Stimulated activated CD8-positive, alpha-beta memory T cell treated with anti-CD3 and anti-CD28 coated beads, Interleukin-15, amount 100 ng/mL, for 48 hours (primary cell): ENCODE measurements at regions not wholly inside any gene's neighbourhood (a gene's known extent, or its start where the extent isn't known, plus 50 kb on each side); places are given as distances from the start of the nearest gene placed in this dataset.

Experiments
- DNase-seq, 2 donors: peaks; one replicate each; pipeline ENCODE4 v3.0.0-alpha.2; 2020; ENCODE audit warnings: low read depth in 2 of 2

- no peak for DNase-seq
Observed at GRCh38 chr5:34504967-34505366, 151.2 kb upstream of the RAI14 start.

GRCh38 chr5:34505731-34506130 lies 150.4 kb upstream of the RAI14 start:
- no peak for DNase-seq

DNA sequence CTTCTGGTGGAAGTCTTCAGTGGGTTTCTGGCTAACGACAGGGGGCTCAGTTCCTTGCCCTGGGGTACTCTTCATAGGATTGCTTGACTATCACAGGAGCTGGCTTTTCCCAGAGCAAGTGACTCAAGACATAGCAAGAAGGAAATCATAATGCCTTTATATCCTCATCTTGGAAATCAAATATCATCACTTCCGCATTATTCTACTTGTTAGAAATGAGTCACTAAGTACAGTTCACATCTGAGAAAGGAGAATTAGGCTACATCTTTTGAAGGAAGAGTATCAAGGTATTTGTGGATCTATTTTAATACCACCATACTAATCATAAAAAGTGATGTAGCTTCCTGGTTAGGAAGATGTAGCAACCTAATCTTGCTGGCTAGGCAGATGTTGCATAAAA lies 148.2 kb upstream of the RAI14 start:
- no peak for DNase-seq

DNA sequence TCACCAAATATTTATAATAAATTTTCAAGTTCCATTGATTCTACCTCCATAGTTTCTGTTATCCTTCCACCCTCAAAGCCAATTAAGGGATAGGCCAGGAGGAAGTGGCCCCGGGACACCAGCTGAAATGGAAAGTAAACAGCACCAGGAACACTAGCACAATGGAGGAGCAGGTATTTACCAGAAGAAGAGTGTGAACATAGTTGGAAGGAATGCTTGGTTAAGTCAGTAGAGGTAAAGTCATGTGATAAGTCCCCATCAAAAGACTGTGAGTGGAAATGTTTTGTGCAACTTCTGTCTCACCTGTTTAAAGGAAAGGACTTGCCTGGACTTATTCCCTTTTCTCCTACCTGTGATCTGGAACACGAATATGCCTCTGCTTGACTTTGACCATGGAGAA lies 146.7 kb upstream of the RAI14 start:
- DNase-seq, result no peak

DNA sequence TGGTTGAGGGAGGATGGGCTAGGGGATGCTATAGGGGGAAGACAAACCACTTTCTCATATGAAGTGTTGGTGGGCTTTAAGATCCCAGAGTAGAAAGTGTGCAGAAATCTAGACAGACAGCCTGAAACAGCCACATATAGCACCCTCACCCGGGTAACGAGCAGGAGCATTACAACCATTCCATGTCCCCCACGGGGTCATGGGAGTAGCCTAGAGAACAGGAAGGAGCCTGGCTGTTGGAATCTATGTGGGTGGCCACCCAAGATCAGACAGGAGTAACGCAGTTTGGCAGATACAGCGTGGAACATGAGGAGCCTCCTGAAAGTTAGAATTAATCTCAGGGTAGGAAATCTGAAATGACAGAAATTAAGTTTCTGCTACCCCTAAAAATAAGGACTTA lies 146.1 kb upstream of the RAI14 start:
- no peak for DNase-seq

DNA sequence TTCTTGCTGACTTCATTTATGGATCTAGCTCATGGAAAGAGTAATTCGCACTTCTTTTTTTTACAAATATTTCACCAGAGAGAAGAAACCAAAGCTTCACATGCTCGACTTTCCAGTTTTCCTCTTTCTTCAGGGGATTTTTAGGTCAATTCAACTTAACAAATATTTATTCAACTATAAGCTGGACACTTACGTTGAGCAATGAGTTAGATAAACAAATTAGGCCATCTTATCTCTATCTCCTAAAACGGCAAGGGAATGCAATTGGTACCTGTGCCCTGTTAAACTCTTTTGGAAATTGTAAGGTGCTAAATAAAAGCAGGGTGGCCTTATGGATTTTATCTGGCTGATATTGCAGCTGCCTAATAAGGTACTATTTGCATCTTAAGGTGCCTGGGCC lies 145.1 kb upstream of the RAI14 start:
- no peak for DNase-seq

DNA sequence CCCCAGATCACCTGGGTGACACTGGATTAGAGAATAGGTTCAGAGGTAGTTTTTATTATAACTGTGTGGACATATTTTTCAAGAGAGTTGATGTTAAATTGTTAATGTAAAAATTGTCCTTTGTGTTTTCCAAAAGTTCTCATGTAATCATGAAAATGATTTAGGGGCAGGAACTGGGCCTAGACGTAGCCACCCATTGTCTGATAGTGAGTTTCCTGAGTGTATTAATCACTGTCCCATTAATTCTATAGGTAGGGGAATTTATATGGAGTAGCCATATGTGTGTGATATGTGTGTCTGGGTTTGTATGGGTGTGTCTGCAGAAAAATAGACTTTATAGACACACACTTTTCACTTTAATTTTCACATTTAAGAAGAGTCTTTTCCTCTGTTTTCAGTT lies 144.6 kb upstream of the RAI14 start:
- no peak for DNase-seq

DNA sequence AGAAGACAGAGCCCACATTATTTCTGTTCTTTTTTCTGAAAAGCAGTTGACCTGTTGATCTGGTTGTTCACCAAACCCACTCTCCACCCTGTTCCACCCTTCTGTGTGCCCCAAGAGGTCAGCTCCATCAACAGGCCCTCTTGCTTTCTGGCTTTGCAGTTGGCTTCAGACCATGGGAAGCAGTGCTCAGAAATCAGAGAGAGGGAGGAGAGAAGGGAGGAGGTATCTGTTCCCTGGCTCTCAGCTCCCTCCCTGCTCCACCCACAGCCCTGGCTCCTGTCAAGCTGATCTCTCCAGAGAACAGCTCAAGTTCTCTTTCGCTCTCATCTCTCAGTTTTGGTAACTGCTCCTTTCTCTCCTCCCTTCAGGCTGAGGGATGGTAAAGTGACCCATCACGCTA lies 144.2 kb upstream of the RAI14 start:
- DNase-seq, result no peak

DNA sequence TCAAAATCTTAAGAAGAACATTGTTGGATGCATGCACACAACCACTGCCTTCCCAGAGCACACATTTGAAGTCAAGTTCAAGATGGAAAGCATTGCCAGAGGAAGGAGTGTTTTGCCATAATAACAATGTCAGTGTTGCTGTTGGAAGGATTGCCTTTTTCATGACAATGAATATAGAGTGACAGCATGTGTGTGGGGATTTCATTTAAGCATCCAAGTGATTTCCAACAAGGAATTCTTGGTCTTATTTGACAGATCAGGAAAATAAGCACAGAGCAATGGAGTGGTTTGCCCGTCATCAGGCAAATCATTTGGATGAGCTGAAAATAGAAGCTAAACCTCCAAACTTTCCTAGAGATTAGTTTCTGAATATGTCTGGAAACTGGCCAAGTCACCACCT lies 140.0 kb upstream of the RAI14 start:
- DNase-seq, result no peak

DNA sequence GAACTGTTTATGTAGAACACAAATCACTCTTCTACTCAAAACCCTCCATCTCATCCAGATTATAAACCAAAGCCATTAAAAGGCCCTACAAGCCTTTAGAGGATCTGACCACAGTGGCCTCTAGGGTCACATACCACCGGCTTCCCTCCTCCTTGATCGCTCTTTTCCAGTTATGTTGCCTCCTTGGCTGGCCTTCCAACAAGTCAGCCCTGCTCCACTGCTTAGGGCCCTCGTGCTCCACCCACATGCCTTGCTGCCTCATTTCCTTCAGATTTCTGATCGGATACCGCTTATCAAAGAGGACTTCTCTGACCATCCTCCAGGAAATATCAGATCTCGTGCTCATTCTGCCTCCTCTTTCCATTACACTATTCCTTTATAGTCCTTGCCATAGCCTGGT lies 139.4 kb upstream of the RAI14 start:
- no peak for DNase-seq

DNA sequence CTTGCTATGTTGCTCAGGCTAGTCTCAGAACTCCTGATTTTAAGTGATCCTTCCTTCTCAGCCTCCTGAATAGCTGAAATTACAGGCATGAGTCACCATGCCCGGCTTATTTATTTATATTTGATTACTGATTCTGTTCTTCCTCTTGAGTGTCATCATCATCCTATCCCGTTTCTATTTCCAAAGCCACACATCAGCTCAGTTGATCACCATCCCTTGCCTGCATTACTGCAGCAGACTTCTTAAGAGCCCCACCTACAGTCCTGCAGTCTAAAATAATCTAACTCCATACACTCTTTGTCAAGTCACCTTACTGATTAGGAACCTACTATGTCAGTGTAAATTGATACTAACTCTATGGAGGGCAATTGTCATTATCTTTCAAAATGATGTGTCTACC lies 138.9 kb upstream of the RAI14 start:
- no peak for DNase-seq

DNA sequence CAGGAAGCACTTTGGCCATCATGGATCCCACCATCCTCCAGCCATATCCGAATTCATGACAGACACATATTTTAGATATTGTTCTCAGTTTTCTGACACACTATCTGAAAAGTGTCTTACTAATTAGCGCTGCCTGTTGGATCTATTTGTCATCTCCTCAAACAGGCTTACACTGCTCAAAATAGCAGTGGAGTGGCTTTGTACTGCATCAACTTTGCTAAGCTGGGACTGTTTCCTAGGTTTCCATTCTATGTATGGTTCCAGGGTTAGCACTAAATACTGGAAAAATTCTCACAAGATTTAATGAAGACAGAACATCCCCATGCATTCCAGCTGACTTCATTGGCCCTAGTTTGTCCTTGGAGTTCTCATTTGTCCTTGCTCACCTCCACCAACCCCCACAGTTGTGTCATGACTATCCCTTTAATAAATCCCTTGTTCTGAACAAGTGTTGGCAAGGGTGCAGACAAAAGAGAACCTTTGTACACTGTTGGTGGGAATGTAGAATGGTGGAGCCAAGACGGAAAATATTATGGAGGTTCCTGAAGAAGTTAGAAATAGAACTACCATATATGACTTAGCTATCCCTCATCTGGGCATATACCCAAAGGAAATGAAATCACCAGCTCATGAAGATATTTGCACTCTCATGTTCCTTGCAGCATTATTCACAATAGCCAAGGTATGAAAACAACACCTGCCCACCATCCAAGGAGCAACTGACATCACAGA lies 136.5 kb upstream of the RAI14 start:
- DNase-seq, result no peak

DNA sequence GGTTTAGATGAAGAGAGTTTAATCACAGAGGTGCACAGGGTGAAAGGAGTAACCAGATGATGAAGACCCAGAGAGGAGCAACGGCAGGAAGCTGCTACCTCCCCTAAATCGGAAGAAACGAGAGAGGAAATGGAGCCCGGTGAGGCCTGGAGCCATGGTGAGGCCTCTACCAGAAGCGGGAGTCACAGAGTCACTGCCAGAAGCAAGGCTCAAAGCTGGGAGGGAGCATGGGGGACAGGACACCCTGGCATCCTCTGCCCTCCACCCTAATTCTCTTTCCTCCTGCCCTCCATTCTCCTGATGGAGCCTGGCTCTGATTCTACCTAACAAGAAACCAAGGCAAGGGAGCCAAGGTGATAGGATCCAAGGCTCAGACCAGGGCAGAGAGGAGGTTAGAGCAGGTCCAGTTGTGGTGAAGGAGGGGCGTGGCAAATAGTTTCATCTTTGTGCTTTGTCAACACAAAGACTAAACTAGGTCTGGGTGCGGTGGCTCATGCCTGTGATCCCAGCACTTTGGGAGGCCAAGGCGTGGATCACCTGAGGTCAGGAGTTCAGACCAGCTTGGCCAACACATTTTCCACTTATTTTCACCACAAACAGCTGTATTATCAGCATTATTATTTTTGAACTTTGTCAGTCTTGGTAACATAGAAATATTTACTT lies 134.4 kb upstream of the RAI14 start:
- no peak for DNase-seq

DNA sequence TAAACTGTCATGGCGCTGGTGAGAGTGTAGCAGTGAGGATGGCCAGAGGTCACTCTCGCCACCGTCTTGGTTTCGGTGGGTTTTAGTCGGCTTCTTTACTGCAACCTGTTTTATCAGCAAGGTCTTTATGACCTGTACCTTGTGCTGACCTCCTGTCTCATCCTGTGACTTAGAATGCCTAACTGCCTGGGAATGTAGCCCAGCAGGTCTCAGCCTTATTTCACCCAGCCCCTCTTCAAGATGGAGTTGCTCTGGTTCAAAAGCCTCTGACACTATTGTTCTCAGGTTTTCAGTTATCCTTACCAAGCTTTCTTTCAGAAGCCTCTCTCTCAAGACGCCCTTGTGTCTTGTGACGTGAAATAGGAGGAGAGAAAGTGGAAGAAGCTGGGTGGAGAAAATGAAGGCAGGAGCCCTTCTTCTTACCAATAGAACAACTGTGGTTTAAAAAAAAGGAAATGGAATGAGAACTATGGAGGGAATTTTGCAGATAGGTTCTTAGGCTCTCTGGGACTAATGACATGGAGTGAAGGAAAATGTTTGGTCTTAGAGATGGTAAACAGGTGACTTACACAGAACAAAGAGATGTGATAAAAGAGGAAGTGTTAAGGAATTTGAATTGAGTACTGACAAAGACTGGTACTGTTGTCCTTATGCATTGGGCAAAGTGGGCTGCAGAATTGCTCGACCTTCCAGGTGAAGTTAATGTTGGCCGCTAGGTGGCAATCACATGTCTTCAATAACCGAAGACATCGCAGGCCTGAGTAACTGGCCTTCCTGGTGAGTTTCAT lies 133.3 kb upstream of the RAI14 start:
- peak in 1 of 2 donors; percentile 28 for DNase-seq

GRCh38 chr5:34523387-34523726 lies 132.8 kb upstream of the RAI14 start:
- no peak for DNase-seq

GRCh38 chr5:34524123-34524522 lies 132.0 kb upstream of the RAI14 start:
- no peak for DNase-seq

DNA sequence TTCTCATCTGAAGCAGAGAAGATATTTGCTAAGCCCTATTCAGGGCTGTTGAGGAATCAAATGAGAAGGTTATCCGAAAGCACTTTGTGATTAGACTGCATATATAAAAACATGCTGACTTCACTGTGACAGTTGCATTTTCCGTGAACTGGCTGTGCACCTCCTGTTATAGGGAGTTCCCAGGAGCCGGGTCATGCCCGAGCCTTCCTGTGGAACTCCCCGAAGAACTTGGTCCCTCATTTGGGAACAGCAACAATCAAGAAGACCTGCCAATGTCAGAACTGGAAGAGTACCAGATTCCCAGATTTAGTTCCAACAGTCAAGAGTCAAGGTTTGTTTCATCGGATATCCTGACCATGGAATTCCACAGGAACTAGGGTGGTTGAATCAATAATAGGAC lies 130.4 kb upstream of the RAI14 start:
- DNase-seq, result no peak

DNA sequence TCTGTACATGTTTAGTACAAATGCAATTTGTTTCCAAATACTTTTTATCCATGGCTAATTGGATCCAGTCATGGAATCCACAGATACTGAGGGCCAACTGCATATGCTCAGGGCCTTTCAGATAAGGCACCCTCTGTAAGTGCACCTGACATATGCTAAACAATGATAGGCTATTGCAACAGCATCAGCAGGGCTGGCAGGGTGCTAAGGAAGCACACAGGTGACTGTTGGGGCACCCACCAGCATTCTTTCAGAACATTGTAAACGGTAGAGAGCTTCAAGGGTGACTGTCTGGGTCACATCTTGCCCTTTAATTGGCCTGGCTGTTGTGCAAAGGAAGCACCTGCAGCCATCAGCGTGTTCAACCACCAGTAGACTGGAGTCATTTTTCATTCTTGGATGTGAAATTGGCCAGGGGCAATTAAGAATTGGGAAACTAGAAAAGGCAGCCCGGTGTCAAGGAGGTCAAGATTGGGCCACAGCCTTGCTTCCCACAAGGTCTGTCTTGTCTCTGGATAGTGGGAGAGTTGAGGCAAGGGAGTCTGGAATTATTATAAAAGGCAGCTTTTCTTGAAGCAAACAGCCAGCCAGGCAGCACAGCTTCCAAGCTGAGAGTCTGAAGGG lies 129.3 kb upstream of the RAI14 start:
- no peak for DNase-seq

- no peak for DNase-seq
Observed at GRCh38 chr5:34529581-34530331, 126.4 kb upstream of the RAI14 start.

GRCh38 chr5:34530637-34531036 lies 125.5 kb upstream of the RAI14 start:
- DNase-seq, result no peak

GRCh38 chr5:34531751-34532360 lies 124.3 kb upstream of the RAI14 start:
- DNase-seq, result no peak
